Adrenal gland (tissue), 9 donors: ENCODE measurements at regions not wholly inside any gene's neighbourhood (a gene's known extent, or its start where the extent isn't known, plus 50 kb on each side); places are given as distances from the start of the nearest gene placed in this dataset.

Experiments
- DNase-seq, 7 donors: peaks; one replicate each; pipeline ENCODE4 v3.0.0-alpha.2; 2019 to 2020
- H3K27ac ChIP-seq, 5 donors: fragments of 200-600 bp; sonication (generic) in 4 of 5; 1 replicate in 3 of 5; 2 replicates in 2 of 5; pipeline versions ENCODE4 v1.5.1 to v1.8.0; 2016 to 2020; ENCODE audit warnings: mild to moderate bottlenecking in 1 of 5
- H3K27me3 ChIP-seq: fragments of 200-600 bp; 2 replicates; pipeline ENCODE4 v1.8.0; 2021
- H3K36me3 ChIP-seq, 2 donors: fragments of 200-600 bp; replicated peaks in 1 of 2; 1 replicate in 1 of 2; 2 replicates in 1 of 2; pipeline versions ENCODE4 v1.5.1 to v1.8.0; 2018 to 2022
- H3K4me1 ChIP-seq, 2 donors: fragments of 200-600 bp; replicated peaks in 1 of 2; 1 replicate in 1 of 2; 2 replicates in 1 of 2; pipeline versions ENCODE4 v1.5.1 to v1.8.0; 2018 to 2021
- H3K4me3 ChIP-seq, 4 donors: fragments of 200-600 bp; sonication (generic) in 3 of 4; one replicate each; pipeline ENCODE4 v1.5.1; 2016 to 2018
- H3K9me3 ChIP-seq, 3 donors: fragments of 200-600 bp; sonication (generic) in 1 of 3; replicated peaks in 1 of 3; 1 replicate in 2 of 3; 2 replicates in 1 of 3; pipeline versions ENCODE4 v1.5.1 to v1.8.0; 2016 to 2021
- CTCF ChIP-seq, 6 experiments: fragments of 450-650 bp in 4 of 6; fragments of 200-600 bp in 2 of 6; sonication (generic) in 1 of 6; IDR thresholded peaks; 1 replicate in 5 of 6; 2 replicates in 1 of 6; pipeline versions ENCODE4 v1.5.1 to v1.8.0; 2016 to 2021; ENCODE audit warnings: antibody characterized with exemption in 6 of 6, mild to moderate bottlenecking in 2 of 6, moderate library complexity in 1 of 6
- POLR2A ChIP-seq, 2 donors: fragments of 450-650 bp; IDR thresholded peaks; one replicate each; pipeline ENCODE4 v1.6.1; 2017; ENCODE audit warnings: antibody characterized with exemption in 2 of 2, mild to moderate bottlenecking in 2 of 2, moderate library complexity in 1 of 2
- WGBS, 4 donors: extraction: QIAGEN DNeasy Blood & Tissue Kit in 2 of 4; methylation state at CpG; one replicate each; pipeline versions ENCODE4 v1.1.5 to v1.1.7; 2013 to 2017; 5-methylcytosine and 5-hydroxymethylcytosine counted together
- intact Hi-C, 2 donors: fragments of 100-400 bp; cut with DNase I; formaldehyde crosslinking; loops; one replicate each; pipeline versions ENCODE4 v1.14.1 to v1.15.0; 2022 to 2023
- donor health status: healthy with polysubstance abuse.
- donor health status: Bipolar disorder and iron deficiency.
- donor health status: DM: yes; HTN: yes; CAD: no.
- donor health status: DM: no; HTN: no; CAD: no.
- donor health status: DM: no; HTN: no; CAD: no.

DNA sequence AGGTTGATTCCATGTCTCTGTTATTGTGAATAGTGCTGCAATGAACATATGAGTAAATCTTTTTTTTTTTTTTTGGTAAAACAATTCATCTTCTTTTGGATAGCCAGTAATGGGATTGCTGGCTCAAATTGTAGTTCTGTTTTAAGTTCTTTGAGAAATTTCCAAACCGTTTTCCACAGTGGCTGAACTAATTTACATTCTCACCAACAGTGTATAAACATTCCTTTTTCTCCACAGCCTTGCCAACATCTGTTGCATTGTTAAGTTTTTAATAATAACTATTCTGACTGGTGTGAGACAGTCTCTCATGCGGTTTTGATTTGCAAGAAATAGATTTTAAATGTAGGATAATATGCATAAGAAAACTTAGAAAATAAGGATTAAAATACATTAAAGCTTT lies 279.0 kb upstream of the EPHA3 start:
- 49 to 58% (median 55%) methylated on average over 2 of the region's 2 CpGs for WGBS, 4 donors
- Histone ChIP-seq H3K27me3 (no peaks in the 10 kb centered on the region), H3K9me3 (no peaks in the 10 kb centered on the region), H3K4me1 (no peaks in the 10 kb centered on the region), H3K36me3 (no peaks in the 10 kb centered on the region), H3K4me3 (no peak overlapping the region), H3K27ac (no peak overlapping the region)
- no peak for DNase-seq
- intact Hi-C loops: no loop called here
- no peak for TF ChIP-seq CTCF (IDR thresholded peaks at IDR 0.05)
- no peak for TF ChIP-seq POLR2A (IDR thresholded peaks at IDR 0.05)

- Histone ChIP-seq H3K27me3 (no peaks in the 10 kb centered on the region), H3K4me1 (no peaks in the 10 kb centered on the region), H3K27ac (no peak overlapping the region), H3K9me3 (no peaks in the 10 kb centered on the region), H3K4me3 (no peak overlapping the region), H3K36me3 (no peaks in the 10 kb centered on the region)
- DNase-seq: no peak
- intact Hi-C loops: no loop called here
- TF ChIP-seq POLR2A (IDR thresholded peaks at IDR 0.05): no peak
- TF ChIP-seq CTCF (IDR thresholded peaks at IDR 0.05): no peak
- WGBS, 4 donors: 56 to 83% (median 79%) methylated on average over 2 of the region's 2 CpGs
Observed at GRCh38 chr3:88852606-88853005, 254.8 kb upstream of the EPHA3 start.

GRCh38 chr3:88863196-88863595 lies 244.2 kb upstream of the EPHA3 start:
- no peak for DNase-seq
- TF ChIP-seq CTCF (IDR thresholded peaks at IDR 0.05): no peak
- Histone ChIP-seq H3K4me1 (no peaks in the 10 kb centered on the region), H3K36me3 (no peaks in the 10 kb centered on the region), H3K9me3 (no peaks in the 10 kb centered on the region), H3K4me3 (no peak overlapping the region), H3K27me3 (no peaks in the 10 kb centered on the region), H3K27ac (no peak overlapping the region)
- intact Hi-C loops: no loop called here
- 69 to 79% (median 76%) methylated on average over 3 of the region's 3 CpGs for WGBS, 4 donors

GRCh38 chr3:88876724-88877123 lies 230.7 kb upstream of the EPHA3 start:
- Histone ChIP-seq H3K36me3 (no peaks in the 10 kb centered on the region), H3K27me3 (no peaks in the 10 kb centered on the region), H3K4me3 (no peak overlapping the region), H3K4me1 (no peaks in the 10 kb centered on the region), H3K9me3 (no peaks in the 10 kb centered on the region), H3K27ac (no peak overlapping the region)
- no peak for TF ChIP-seq POLR2A (IDR thresholded peaks at IDR 0.05)
- TF ChIP-seq CTCF (IDR thresholded peaks at IDR 0.05): no peak
- intact Hi-C loops: no loop called here
- WGBS, 4 donors: 79 to 84% (median 83%) methylated on average over 4 of the region's 4 CpGs
- no peak for DNase-seq
